OCI-LY1 (cell line): ENCODE measurements at regions not wholly inside any gene's neighbourhood (a gene's known extent, or its start where the extent isn't known, plus 50 kb on each side); places are given as distances from the start of the nearest gene placed in this dataset.

Experiments used
- H2AFZ ChIP-seq: fragments of 200-600 bp; sonication (generic), shearing (Covaris generic); 2 replicates; pipeline ENCODE4 v1.6.0; 2014; ENCODE audit warnings: antibody characterized with exemption, mild to moderate bottlenecking, low read length
- H3F3A ChIP-seq: fragments of 200-600 bp; sonication (generic), shearing (Covaris generic); 2 replicates; pipeline ENCODE4 v1.6.0; 2014; ENCODE audit warnings: mild to moderate bottlenecking, antibody characterized with exemption, low read length, moderate library complexity; ENCODE audit not compliant: insufficient read depth
- H3K27ac ChIP-seq: fragments of 200-600 bp; sonication (generic); 2 replicates; pipeline ENCODE4 v1.5.1; 2014; ENCODE audit warnings: low read length, mixed run types, mild to moderate bottlenecking, low read depth; ENCODE audit not compliant: poor library complexity, severe bottlenecking
- H3K27me3 ChIP-seq: fragments of 200-600 bp; sonication (generic); 2 replicates; pipeline ENCODE4 v1.6.0; 2014; ENCODE audit warnings: antibody characterized with exemption, mild to moderate bottlenecking, low read length, moderate library complexity; ENCODE audit not compliant: insufficient read depth
- H3K36me3 ChIP-seq: fragments of 200-600 bp; sonication (generic); 2 replicates; pipeline ENCODE4 v1.6.1; 2014; ENCODE audit warnings: mild to moderate bottlenecking, antibody characterized with exemption, low read length, moderate library complexity, mixed read lengths; ENCODE audit not compliant: insufficient read depth
- H3K4me1 ChIP-seq: fragments of 200-600 bp; sonication (generic); 2 replicates; pipeline ENCODE4 v1.5.1; 2014; ENCODE audit warnings: mild to moderate bottlenecking, low read length, moderate library complexity; ENCODE audit not compliant: insufficient read depth, severe bottlenecking
- H3K4me2 ChIP-seq: fragments of 200-600 bp; sonication (generic), shearing (Covaris generic); 2 replicates; pipeline ENCODE4 v1.6.1; 2014; ENCODE audit warnings: low read length
- H3K4me3 ChIP-seq: fragments of 200-600 bp; sonication (generic); 2 replicates; pipeline ENCODE4 v1.5.1; 2014; ENCODE audit warnings: low read length, low read depth, mild to moderate bottlenecking, mixed read lengths; ENCODE audit not compliant: poor library complexity, severe bottlenecking
- H3K79me2 ChIP-seq: fragments of 200-600 bp; shearing (Covaris generic); 2 replicates; pipeline ENCODE4 v1.6.1; 2016; ENCODE audit warnings: mixed run types, low read length, mixed read lengths; ENCODE audit not compliant: insufficient read depth
- H3K9ac ChIP-seq: fragments of 200-600 bp; sonication (generic), shearing (Covaris generic); 2 replicates; pipeline ENCODE4 v1.6.1; 2014; ENCODE audit warnings: mild to moderate bottlenecking, low read length, mixed read lengths
- H3K9me2 ChIP-seq: fragments of 200-600 bp; sonication (generic), shearing (Covaris generic); 2 replicates; pipeline ENCODE4 v1.6.1; 2014; ENCODE audit warnings: low read depth, mild to moderate bottlenecking, low read length, mixed read lengths
- H3K9me3 ChIP-seq: fragments of 200-600 bp; shearing (Covaris generic); 2 replicates; pipeline ENCODE4 v1.6.1; 2014; ENCODE audit warnings: low read length, mixed read lengths
- H4K20me1 ChIP-seq: fragments of 200-600 bp; sonication (generic), shearing (Covaris generic); 2 replicates; pipeline ENCODE4 v1.6.0; 2016; ENCODE audit warnings: mild to moderate bottlenecking, low read length; ENCODE audit not compliant: insufficient read depth
- CTCF ChIP-seq: fragments of 200-600 bp; sonication (generic), shearing (Covaris generic); IDR thresholded peaks from 2 replicates; pipeline ENCODE4 v1.5.1; 2017; ENCODE audit warnings: mild to moderate bottlenecking, antibody characterized with exemption, low read length, moderate library complexity, mixed read lengths
- EZH2 ChIP-seq: fragments of 200-600 bp; sonication (generic), shearing (Covaris generic); IDR thresholded peaks from 2 replicates; pipeline ENCODE4 v1.8.0; 2017; ENCODE audit warnings: borderline replicate concordance, mixed run types, mild to moderate bottlenecking, antibody characterized with exemption, low read length, moderate library complexity, mixed read lengths

GRCh38 chr3:118540826-118541225, 493.8 kb downstream of the IGSF11 start:
- Histone ChIP-seq H3K4me2 (no peak overlapping the region), H3K27me3 (no peaks in the 10 kb centered on the region), H3K9me3 (no peaks in the 10 kb centered on the region), H3K4me3 (no peak overlapping the region), H3K36me3 (no peaks in the 10 kb centered on the region), H3K9ac (no peak overlapping the region), H3F3A (no peaks in the 10 kb centered on the region), H3K79me2 (no peaks in the 10 kb centered on the region), H3K4me1 (no peaks in the 10 kb centered on the region), H3K27ac (no peak overlapping the region), H2AFZ (no peak overlapping the region), H4K20me1 (no peaks in the 10 kb centered on the region), H3K9me2 (no peaks in the 10 kb centered on the region)
- TF ChIP-seq EZH2 (no peak), CTCF (no peak)

- Histone ChIP-seq H3K9ac (no peak overlapping the region), H3F3A (no peaks in the 10 kb centered on the region), H3K27ac (no peak overlapping the region), H3K27me3 (no peaks in the 10 kb centered on the region), H3K9me2 (no peaks in the 10 kb centered on the region), H3K4me1 (no peaks in the 10 kb centered on the region), H3K9me3 (no peaks in the 10 kb centered on the region), H3K4me2 (no peak overlapping the region), H2AFZ (no peak overlapping the region), H3K4me3 (no peak overlapping the region), H4K20me1 (no peaks in the 10 kb centered on the region), H3K79me2 (no peaks in the 10 kb centered on the region), H3K36me3 (no peaks in the 10 kb centered on the region)
- no peak for TF ChIP-seq EZH2
- TF ChIP-seq CTCF, result no peak
These were observed 492.9 kb downstream of the IGSF11 start for GRCh38 chr3:118541796-118542195.

GRCh38 chr3:118543832-118544231, 490.8 kb downstream of the IGSF11 start:
- H2AFZ ChIP-seq, result no peak overlapping the region
- no peaks in the 10 kb centered on the region for H3K9me2 ChIP-seq
- H3K4me2 ChIP-seq, result no peak overlapping the region
- no peaks in the 10 kb centered on the region for H3K4me1 ChIP-seq
- no peaks in the 10 kb centered on the region for H3K27me3 ChIP-seq
- H3K4me3 ChIP-seq, result no peak overlapping the region
- H3K79me2 ChIP-seq, result no peaks in the 10 kb centered on the region
- H4K20me1 ChIP-seq, result no peaks in the 10 kb centered on the region
- no peaks in the 10 kb centered on the region for H3K9me3 ChIP-seq
- TF ChIP-seq CTCF, result no peak
- no peak for TF ChIP-seq EZH2
- H3K36me3 ChIP-seq, result no peaks in the 10 kb centered on the region
- H3F3A ChIP-seq, result no peaks in the 10 kb centered on the region
- no peak overlapping the region for H3K9ac ChIP-seq
- no peak overlapping the region for H3K27ac ChIP-seq
